ENCODE measurements at regions not wholly inside any gene's neighbourhood (a gene's known extent, or its start where the extent isn't known, plus 50 kb on each side); places are given as distances from the start of the nearest gene placed in this dataset.

DNA sequence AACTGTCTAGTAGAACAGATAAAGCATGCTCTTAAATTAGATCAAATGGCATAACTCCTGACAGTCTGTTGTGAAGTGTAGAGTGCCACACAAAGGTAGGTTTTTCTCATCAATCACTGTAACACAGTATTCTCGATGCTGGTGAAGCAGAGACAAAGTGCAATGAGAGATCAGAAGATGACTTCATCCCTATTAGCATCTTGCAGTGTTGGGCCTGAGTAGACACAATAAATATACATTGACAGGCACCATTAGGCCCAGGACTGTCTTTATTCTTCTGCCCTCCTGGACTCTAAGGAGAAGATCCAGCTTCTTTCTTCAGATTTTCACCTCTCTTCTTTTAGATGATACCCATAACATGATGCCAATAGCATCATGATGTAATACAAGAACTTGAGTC, 478.0 kb upstream of the TENM4 start:
- H3K36me3 ChIP-seq = no peaks in the 10 kb centered on the region
- intact Hi-C loops (cut with DNase I) = no loop called here
- no peak for TF ChIP-seq POLR2A (IDR thresholded peaks at IDR 0.05)
- H3K9me3 ChIP-seq = no peaks in the 10 kb centered on the region
- H3K4me1 ChIP-seq = no peaks in the 10 kb centered on the region
- no peak overlapping the region for H3K4me3 ChIP-seq
- no peaks in the 10 kb centered on the region for H3K27me3 ChIP-seq
- DNase-seq = no peak
- WGBS, 2 donors = 23 to 48% methylated on average over 1 of the region's 1 CpG
- no peak overlapping the region for H3K27ac ChIP-seq

DNA sequence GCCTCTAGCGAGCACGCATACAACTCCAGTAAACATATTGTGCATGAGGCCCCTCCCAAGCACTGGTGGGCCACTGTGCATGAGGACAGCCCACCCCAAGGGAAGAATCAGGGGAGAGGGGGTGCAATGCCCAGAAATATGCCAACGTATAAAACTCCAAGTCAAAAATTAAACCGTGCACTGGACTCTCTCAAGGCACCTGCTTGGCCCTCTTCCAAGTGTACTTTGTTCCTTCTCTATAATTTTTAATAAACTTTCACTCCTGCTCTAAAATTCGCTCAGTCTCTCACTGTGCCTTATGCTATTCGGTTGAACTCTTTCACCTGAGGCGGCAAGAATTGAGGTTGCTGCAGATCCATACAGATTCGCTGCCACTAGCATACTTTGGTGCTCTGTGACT, 465.3 kb upstream of the TENM4 start:
- H3K36me3 ChIP-seq = no peaks in the 10 kb centered on the region
- intact Hi-C loops (cut with DNase I) = no loop called here
- no peaks in the 10 kb centered on the region for H3K4me1 ChIP-seq
- no peak for TF ChIP-seq EP300 (IDR thresholded peaks at IDR 0.05)
- TF ChIP-seq, protein P1, sequence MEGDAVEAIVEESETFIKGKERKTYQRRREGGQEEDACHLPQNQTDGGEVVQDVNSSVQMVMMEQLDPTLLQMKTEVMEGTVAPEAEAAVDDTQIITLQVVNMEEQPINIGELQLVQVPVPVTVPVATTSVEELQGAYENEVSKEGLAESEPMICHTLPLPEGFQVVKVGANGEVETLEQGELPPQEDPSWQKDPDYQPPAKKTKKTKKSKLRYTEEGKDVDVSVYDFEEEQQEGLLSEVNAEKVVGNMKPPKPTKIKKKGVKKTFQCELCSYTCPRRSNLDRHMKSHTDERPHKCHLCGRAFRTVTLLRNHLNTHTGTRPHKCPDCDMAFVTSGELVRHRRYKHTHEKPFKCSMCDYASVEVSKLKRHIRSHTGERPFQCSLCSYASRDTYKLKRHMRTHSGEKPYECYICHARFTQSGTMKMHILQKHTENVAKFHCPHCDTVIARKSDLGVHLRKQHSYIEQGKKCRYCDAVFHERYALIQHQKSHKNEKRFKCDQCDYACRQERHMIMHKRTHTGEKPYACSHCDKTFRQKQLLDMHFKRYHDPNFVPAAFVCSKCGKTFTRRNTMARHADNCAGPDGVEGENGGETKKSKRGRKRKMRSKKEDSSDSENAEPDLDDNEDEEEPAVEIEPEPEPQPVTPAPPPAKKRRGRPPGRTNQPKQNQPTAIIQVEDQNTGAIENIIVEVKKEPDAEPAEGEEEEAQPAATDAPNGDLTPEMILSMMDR (IDR thresholded peaks at IDR 0.05) = no peak
- no peak for TF ChIP-seq POLR2A (IDR thresholded peaks at IDR 0.05)
- no peak for TF ChIP-seq POLR2AphosphoS5 (IDR thresholded peaks at IDR 0.05)
- peaks cover 0 to 5% (median 0%) of the 10 kb centered on the region in 4 donors for H3K9me3 ChIP-seq
- no peak for DNase-seq
- 21 to 71% methylated on average over 8 of the region's 8 CpGs for WGBS, 2 donors
- H3K4me3 ChIP-seq = no peak overlapping the region
- H3K27me3 ChIP-seq = no peaks in the 10 kb centered on the region
- no peak overlapping the region for H3K27ac ChIP-seq

DNA sequence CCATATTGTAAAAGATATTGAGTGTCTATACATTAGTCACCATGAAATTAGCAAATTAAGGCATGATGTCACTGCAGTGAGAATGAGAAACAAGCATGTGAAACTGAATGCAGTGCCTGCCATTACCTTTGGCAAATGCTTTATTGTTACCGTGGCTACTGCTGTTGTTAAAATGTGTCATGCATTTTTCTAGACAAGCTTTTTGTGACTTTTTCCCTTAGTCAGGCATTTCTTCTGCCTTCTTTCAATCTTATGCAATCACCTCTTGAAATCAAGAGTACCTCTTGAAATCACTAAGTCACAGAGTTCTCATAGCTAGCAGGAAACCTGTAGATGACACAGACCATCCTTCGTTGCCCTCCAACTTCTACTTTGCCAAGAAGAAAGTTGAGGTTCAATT, 461.7 kb upstream of the TENM4 start:
- DNase-seq = no peak
- TF ChIP-seq, protein P1 (IDR thresholded peaks at IDR 0.05) = no peak
- TF ChIP-seq POLR2A (IDR thresholded peaks at IDR 0.05) = no peak
- no peak for TF ChIP-seq EP300 (IDR thresholded peaks at IDR 0.05)
- no peak for TF ChIP-seq POLR2AphosphoS5 (IDR thresholded peaks at IDR 0.05)
- H3K4me1 ChIP-seq = no peaks in the 10 kb centered on the region
- intact Hi-C loops (cut with DNase I) = no loop called here
- no peak overlapping the region for H3K4me3 ChIP-seq
- no peaks in the 10 kb centered on the region for H3K9me3 ChIP-seq
- no peak overlapping the region for H3K27ac ChIP-seq
- no peaks in the 10 kb centered on the region for H3K36me3 ChIP-seq
- no peaks in the 10 kb centered on the region for H3K27me3 ChIP-seq
- 79 to 83% methylated on average over 2 of the region's 2 CpGs for WGBS, 2 donors

DNA sequence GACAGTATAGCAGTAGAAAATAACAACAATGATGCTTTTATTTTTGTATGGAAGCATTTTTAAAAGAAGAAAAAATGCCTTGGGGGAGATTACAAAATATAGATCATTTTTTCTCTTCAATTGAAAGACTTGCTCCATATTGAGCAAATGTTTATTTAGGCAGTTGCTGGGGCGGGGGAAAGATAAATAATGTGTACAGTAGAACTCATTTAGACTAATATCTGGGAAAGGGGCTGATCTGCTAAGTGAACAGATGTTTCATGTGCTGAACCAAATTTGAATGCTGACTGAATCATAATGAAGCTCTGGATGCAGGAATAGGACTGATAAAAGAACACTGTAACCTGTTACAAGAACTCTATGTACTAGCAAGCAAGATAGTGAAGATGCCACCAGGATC, 457.1 kb upstream of the TENM4 start:
- Histone ChIP-seq H3K9me3 (no peaks in the 10 kb centered on the region), H3K27me3 (no peaks in the 10 kb centered on the region), H3K36me3 (no peaks in the 10 kb centered on the region), H3K4me3 (no peak overlapping the region), H3K4me1 (peaks cover 0 to 7% (median 0%) of the 10 kb centered on the region in 4 donors), H3K27ac (no peak overlapping the region)
- no peak for DNase-seq
- WGBS, 2 donors = 32 to 54% methylated on average over 1 of the region's 1 CpG
- intact Hi-C loops (cut with DNase I) = no loop called here
- TF ChIP-seq POLR2A (IDR thresholded peaks at IDR 0.05) (no peak), POLR2AphosphoS5 (IDR thresholded peaks at IDR 0.05) (no peak), EP300 (IDR thresholded peaks at IDR 0.05) (no peak)
- TF ChIP-seq, protein P1 (IDR thresholded peaks at IDR 0.05) = no peak

DNA sequence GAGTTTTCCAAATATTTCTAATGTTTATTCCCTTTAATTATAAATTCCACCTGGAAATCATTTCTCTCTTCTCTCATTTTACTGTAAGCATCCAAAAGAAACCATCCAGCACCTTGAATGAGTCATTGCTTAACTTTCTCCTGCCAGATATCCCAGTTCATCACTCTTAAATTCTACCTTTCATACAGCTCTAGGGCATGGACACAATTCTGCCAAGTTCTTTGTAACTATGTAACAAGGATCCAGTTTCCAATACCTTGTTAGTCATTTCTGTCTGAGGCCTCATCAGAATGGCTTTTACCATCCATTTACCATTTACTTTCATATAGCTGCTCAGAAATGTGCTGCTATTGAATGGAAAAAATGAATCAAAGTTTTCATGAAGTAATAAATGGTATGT, 455.4 kb upstream of the TENM4 start:
- Histone ChIP-seq H3K4me1 (peaks cover 0 to 7% (median 0%) of the 10 kb centered on the region in 4 donors), H3K27me3 (no peaks in the 10 kb centered on the region), H3K36me3 (no peaks in the 10 kb centered on the region), H3K4me3 (no peak overlapping the region), H3K27ac (peak overlapping the region in 2 of 4 donors; percentile 1 to 34), H3K9me3 (no peaks in the 10 kb centered on the region)
- TF ChIP-seq EP300 (IDR thresholded peaks at IDR 0.05) (no peak), POLR2AphosphoS5 (IDR thresholded peaks at IDR 0.05) (no peak), POLR2A (IDR thresholded peaks at IDR 0.05) (no peak)
- TF ChIP-seq, protein P1 (IDR thresholded peaks at IDR 0.05) = no peak
- intact Hi-C loops (cut with DNase I) = no loop called here
- no peak for DNase-seq

Data from sigmoid colon (tissue), 6 donors.